ENCODE measurements at regions not wholly inside any gene's neighbourhood (a gene's known extent, or its start where the extent isn't known, plus 50 kb on each side); places are given as distances from the start of the nearest gene placed in this dataset.

DNA sequence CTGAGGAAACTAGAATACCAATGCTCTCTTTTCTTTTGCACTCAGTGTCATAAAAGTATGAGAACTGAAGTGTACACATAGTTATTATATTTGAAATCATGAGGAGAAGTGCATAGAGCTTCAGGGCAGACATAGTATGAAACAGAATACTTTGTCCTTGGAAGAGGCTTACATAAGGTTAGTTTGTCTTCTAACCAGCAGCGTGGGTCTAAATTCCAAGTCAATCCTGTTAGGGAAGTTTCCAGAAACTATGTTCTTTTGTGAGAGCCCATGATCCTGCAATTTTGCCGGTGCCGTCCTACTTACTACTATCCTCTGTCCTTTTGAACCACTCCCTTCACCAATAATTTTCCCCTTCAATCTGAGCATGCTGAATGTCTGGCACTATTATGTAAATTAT is 156.2 kb downstream of the PABPC4L start:
- TF ChIP-seq TARDBP (IDR thresholded peaks at IDR 0.05): no peak
- TF ChIP-seq NFRKB (IDR thresholded peaks at IDR 0.05): no peak
- no peak for TF ChIP-seq ELF4 (IDR thresholded peaks at IDR 0.05)
- no peak for TF ChIP-seq ZNF384 (IDR thresholded peaks at IDR 0.05)
- TF ChIP-seq, protein P1, sequence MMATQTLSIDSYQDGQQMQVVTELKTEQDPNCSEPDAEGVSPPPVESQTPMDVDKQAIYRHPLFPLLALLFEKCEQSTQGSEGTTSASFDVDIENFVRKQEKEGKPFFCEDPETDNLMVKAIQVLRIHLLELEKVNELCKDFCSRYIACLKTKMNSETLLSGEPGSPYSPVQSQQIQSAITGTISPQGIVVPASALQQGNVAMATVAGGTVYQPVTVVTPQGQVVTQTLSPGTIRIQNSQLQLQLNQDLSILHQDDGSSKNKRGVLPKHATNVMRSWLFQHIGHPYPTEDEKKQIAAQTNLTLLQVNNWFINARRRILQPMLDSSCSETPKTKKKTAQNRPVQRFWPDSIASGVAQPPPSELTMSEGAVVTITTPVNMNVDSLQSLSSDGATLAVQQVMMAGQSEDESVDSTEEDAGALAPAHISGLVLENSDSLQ (IDR thresholded peaks at IDR 0.05): no peak
- no peak for TF ChIP-seq SP1 (IDR thresholded peaks at IDR 0.05)
- TF ChIP-seq SUZ12 (IDR thresholded peaks at IDR 0.05): no peak
- no peak for TF ChIP-seq FOXA1 (IDR thresholded peaks at IDR 0.05)
- no peak for TF ChIP-seq FOXM1 (IDR thresholded peaks at IDR 0.05; ENCODE audit: borderline replicate concordance)

Measured in HEK293T (cell line).